IPS-20b (cell line): ENCODE measurements at regions not wholly inside any gene's neighbourhood (a gene's known extent, or its start where the extent isn't known, plus 50 kb on each side); places are given as distances from the start of the nearest gene placed in this dataset.

Experiments
- H3K27ac ChIP-seq: one replicate; pipeline ENCODE4 v1.5.1; 2013; ENCODE audit warnings: low read length
- H3K27me3 ChIP-seq: 2 replicates; pipeline ENCODE4 v1.6.1; 2013; ENCODE audit warnings: mild to moderate bottlenecking, low read length, inconsistent platforms; ENCODE audit not compliant: insufficient read depth
- H3K36me3 ChIP-seq: 2 replicates; pipeline ENCODE4 v1.6.1; 2013; ENCODE audit warnings: low read depth, mild to moderate bottlenecking, inconsistent platforms, low read length, moderate library complexity; ENCODE audit not compliant: insufficient read depth
- H3K4me1 ChIP-seq: 2 replicates; pipeline ENCODE4 v1.6.1; 2013; ENCODE audit warnings: mild to moderate bottlenecking, control low read depth, inconsistent platforms, low read length, moderate library complexity; ENCODE audit not compliant: insufficient read depth
- H3K4me3 ChIP-seq: 2 replicates; pipeline ENCODE4 v1.5.1; 2013; ENCODE audit warnings: mild to moderate bottlenecking, low read length, inconsistent platforms
- H3K9ac ChIP-seq: 2 replicates; pipeline ENCODE4 v1.6.1; 2013; ENCODE audit warnings: low read depth, mild to moderate bottlenecking, inconsistent platforms, low read length, moderate library complexity
- H3K9me3 ChIP-seq: 2 replicates; pipeline ENCODE4 v1.6.1; 2013; ENCODE audit warnings: mild to moderate bottlenecking, low read depth, low read length, inconsistent platforms; ENCODE audit not compliant: insufficient read depth

DNA sequence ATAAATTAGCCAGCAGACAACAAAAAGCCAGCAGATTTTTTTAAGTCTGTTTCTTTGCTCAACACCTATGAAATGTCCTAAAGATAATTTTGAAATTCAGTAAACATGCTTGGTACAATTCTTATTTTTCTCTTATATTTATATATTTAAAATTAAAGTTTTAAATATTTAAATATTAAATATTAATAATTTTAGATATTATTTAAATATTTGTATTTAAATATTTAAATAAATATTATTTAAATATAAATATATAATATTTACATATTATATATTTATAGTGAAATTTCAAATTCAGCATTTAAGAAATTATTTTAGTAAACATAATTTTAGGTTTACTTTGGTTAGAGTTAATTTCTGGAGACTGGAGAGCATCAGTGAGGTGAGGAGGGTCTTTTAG, 1554.2 kb downstream of the NCAM2 start:
- no peak overlapping the region for H3K4me3 ChIP-seq
- no peaks in the 10 kb centered on the region for H3K9me3 ChIP-seq
- no peak overlapping the region for H3K9ac ChIP-seq
- no peaks in the 10 kb centered on the region for H3K36me3 ChIP-seq
- no peaks in the 10 kb centered on the region for H3K27me3 ChIP-seq
- H3K4me1 ChIP-seq, result no peaks in the 10 kb centered on the region
- H3K27ac ChIP-seq, result no peak overlapping the region

- Histone ChIP-seq H3K27ac (no peak overlapping the region), H3K4me1 (no peaks in the 10 kb centered on the region), H3K9me3 (no peaks in the 10 kb centered on the region), H3K36me3 (no peaks in the 10 kb centered on the region), H3K4me3 (no peak overlapping the region), H3K27me3 (no peaks in the 10 kb centered on the region), H3K9ac (no peak overlapping the region)
Observed at GRCh38 chr21:22554690-22555316, 1556.6 kb downstream of the NCAM2 start.

DNA sequence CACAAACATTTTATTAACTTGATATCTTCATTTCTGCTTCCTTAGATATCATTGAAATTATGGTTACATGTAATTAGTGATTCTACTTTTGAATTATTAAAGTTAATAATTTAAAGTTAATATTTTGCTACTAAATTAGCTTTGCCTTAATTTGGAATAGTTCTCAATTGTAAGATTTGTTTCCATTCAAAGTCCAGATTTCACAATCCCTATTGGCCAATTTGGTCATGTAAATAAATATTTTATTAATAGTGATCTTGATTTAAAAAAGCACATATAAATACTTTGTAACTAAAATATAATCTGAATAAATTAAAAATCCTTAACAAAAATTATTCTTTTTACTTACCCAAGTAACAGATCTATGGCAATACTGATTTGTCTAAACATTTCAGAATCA, 1558.6 kb downstream of the NCAM2 start:
- H3K27me3 ChIP-seq, result no peaks in the 10 kb centered on the region
- H3K4me1 ChIP-seq, result no peaks in the 10 kb centered on the region
- no peak overlapping the region for H3K9ac ChIP-seq
- H3K36me3 ChIP-seq, result no peaks in the 10 kb centered on the region
- no peak overlapping the region for H3K4me3 ChIP-seq
- no peak overlapping the region for H3K27ac ChIP-seq
- no peaks in the 10 kb centered on the region; the same call in 1 of the 2 replicates for H3K9me3 ChIP-seq

DNA sequence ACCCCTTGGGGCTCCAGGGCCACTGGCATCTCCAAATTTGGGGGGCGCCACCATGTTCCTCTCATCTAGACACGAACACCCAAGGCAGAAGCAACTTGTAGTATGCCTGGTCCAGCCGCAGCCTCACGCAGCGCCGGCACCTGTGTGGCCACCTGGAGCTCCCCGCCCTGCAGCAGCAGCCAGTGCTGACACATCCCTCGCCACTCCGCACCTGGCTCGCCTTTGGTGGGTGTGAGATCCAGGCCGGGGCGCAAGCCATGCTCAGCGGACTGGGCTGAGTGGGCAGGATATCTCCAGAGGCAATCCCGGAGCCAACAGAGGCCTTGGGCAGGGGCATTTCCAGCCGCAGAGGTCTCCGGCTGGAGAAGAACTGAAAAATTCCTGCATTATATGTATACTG, 1563.7 kb downstream of the NCAM2 start:
- Histone ChIP-seq H3K4me3 (no peak overlapping the region), H3K4me1 (no peaks in the 10 kb centered on the region), H3K27ac (no peak overlapping the region), H3K9ac (no peak overlapping the region), H3K36me3 (no peaks in the 10 kb centered on the region), H3K27me3 (no peaks in the 10 kb centered on the region), H3K9me3 (no peaks in the 10 kb centered on the region; the same call in 1 of the 2 replicates)

DNA sequence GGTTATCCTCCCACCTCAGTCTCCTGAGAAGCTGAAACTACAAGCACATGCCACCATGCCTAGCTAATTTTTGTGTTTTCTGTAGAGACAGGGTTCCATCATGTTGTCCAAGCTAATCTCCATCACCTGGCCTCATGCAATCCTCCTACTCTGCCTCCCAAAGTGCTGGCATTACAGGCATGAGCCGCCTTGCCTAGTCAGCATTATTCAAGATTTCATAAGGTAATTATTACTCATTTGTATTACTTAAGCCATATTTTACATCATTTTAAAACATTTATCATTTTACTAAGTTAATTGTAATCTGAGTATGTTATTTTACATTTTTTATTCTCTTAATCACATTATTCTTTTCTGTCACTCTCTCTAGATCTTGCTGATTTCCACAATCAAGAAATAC, 1575.6 kb downstream of the NCAM2 start:
- H3K9me3 ChIP-seq, result no peaks in the 10 kb centered on the region

DNA sequence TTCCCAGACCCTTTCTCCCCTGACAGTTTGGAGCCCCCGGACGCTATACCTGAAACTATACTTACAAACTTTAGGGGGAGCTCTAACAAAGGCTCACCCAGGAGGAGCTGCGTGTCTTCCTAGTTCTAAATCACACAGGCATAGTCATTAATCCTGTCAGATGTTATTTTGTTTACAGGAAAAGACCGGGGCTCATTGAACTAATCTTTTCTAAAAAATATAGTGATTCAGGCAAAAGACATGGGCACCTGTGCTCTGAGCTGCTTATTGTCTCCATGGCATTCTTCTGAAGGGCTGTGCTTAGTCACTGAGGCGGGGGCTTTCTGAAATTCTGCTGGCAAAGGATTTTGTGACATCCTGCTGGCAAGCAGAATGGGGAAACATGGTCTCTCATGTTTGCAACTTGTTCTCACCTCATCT, 1577.0 kb downstream of the NCAM2 start:
- H3K27ac ChIP-seq, result no peak overlapping the region
- H3K36me3 ChIP-seq, result no peaks in the 10 kb centered on the region
- no peaks in the 10 kb centered on the region for H3K4me1 ChIP-seq
- no peaks in the 10 kb centered on the region for H3K27me3 ChIP-seq
- peak overlapping the region; percentile 31 for H3K4me3 ChIP-seq
- peak overlapping the region; percentile 4; the same call in 1 of the 2 replicates for H3K9ac ChIP-seq
- no peaks in the 10 kb centered on the region for H3K9me3 ChIP-seq

More for the DNA sequence above, 1575.6 kb downstream of the NCAM2 start:
- no peaks in the 10 kb centered on the region for H3K27me3 ChIP-seq
- H3K9ac ChIP-seq, result no peak overlapping the region
- no peak overlapping the region for H3K4me3 ChIP-seq
- H3K27ac ChIP-seq, result no peak overlapping the region
- no peaks in the 10 kb centered on the region for H3K4me1 ChIP-seq
- H3K36me3 ChIP-seq, result no peaks in the 10 kb centered on the region

GRCh38 chr21:22579741-22580140, 1581.5 kb downstream of the NCAM2 start:
- Histone ChIP-seq H3K36me3 (no peaks in the 10 kb centered on the region), H3K27me3 (no peaks in the 10 kb centered on the region), H3K4me3 (no peak overlapping the region), H3K27ac (no peak overlapping the region), H3K9ac (no peak overlapping the region), H3K4me1 (no peaks in the 10 kb centered on the region), H3K9me3 (no peaks in the 10 kb centered on the region)

GRCh38 chr21:22582026-22582425, 1583.8 kb downstream of the NCAM2 start:
- H3K27me3 ChIP-seq, result no peaks in the 10 kb centered on the region
- H3K9ac ChIP-seq, result no peak overlapping the region
- no peaks in the 10 kb centered on the region for H3K4me1 ChIP-seq
- no peaks in the 10 kb centered on the region for H3K9me3 ChIP-seq
- no peak overlapping the region for H3K27ac ChIP-seq
- no peaks in the 10 kb centered on the region for H3K36me3 ChIP-seq
- H3K4me3 ChIP-seq, result no peak overlapping the region

GRCh38 chr21:22584308-22584707, 1586.1 kb downstream of the NCAM2 start:
- Histone ChIP-seq H3K4me1 (no peaks in the 10 kb centered on the region), H3K9me3 (no peaks in the 10 kb centered on the region), H3K36me3 (no peaks in the 10 kb centered on the region), H3K27ac (no peak overlapping the region), H3K9ac (no peak overlapping the region), H3K27me3 (no peaks in the 10 kb centered on the region), H3K4me3 (no peak overlapping the region)

GRCh38 chr21:22585558-22585957, 1587.3 kb downstream of the NCAM2 start:
- Histone ChIP-seq H3K27me3 (no peaks in the 10 kb centered on the region), H3K4me3 (no peak overlapping the region)

DNA sequence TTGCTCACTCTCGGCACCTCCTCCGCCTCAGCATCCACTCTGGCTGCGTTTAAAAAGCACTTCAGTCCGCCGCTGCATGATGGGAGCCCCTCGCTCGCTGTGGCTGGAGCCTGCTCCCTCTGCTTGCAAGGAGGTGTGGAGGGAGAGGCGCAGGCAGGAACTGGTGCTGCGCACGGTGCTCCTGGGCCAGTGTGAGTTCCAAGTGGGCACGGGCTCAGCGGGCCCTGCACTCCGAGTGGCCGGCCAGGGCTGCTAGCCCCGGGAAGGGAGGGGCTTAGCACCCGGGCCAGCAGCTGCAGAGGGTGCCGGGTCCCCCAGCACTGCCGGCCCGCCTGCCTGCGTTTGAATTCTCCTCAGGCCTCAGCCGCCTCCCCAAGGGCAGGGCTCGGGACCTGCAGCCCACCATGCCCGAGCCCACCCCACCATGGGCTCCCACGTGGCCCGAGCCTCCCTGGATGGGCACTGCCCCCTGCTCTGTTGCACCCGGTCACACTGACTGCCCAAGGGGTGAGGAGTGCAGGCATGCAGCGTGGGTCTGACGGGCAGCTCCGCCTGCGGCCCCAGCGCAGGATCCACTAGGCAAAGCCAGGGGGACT, 1599.5 kb downstream of the NCAM2 start:
- Histone ChIP-seq H3K9ac (no peak overlapping the region), H3K4me3 (no peak overlapping the region), H3K4me1 (no peaks in the 10 kb centered on the region), H3K36me3 (no peaks in the 10 kb centered on the region), H3K9me3 (no peaks in the 10 kb centered on the region), H3K27ac (no peak overlapping the region), H3K27me3 (no peaks in the 10 kb centered on the region)

More at GRCh38 chr21:22585558-22585957, 1587.3 kb downstream of the NCAM2 start:
- H3K4me1 ChIP-seq, result no peaks in the 10 kb centered on the region
- H3K27ac ChIP-seq, result no peak overlapping the region
- no peaks in the 10 kb centered on the region for H3K9me3 ChIP-seq
- no peak overlapping the region for H3K9ac ChIP-seq
- H3K36me3 ChIP-seq, result no peaks in the 10 kb centered on the region

DNA sequence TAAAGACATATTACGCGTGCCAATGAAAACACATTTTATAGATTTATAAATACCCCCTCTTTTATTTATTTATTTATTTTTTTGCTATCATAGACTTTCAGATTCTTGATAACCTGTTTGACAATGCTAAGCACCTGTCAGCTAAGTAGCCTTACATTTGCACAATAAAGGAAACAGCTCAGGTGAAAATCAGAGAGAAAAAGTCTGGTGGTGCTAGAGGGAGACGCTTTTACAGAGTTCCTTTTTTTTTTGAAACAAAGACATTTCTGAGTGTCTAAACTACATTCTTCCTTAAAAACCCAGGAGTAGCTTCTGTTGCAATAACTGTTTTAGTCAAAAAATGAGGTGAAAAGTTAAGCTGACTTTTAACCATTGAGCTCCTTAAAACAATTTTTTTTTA, 1611.6 kb downstream of the NCAM2 start:
- H3K27ac ChIP-seq, result no peak overlapping the region
- H3K4me3 ChIP-seq, result no peak overlapping the region
- H3K9me3 ChIP-seq, result no peaks in the 10 kb centered on the region
- H3K4me1 ChIP-seq, result peaks cover 7% of the 10 kb centered on the region; the same call in 1 of the 2 replicates
- no peak overlapping the region for H3K9ac ChIP-seq
- H3K36me3 ChIP-seq, result no peaks in the 10 kb centered on the region
- H3K27me3 ChIP-seq, result no peaks in the 10 kb centered on the region
